ENCODE measurements at regions not wholly inside any gene's neighbourhood (a gene's known extent, or its start where the extent isn't known, plus 50 kb on each side); places are given as distances from the start of the nearest gene placed in this dataset.

DNA sequence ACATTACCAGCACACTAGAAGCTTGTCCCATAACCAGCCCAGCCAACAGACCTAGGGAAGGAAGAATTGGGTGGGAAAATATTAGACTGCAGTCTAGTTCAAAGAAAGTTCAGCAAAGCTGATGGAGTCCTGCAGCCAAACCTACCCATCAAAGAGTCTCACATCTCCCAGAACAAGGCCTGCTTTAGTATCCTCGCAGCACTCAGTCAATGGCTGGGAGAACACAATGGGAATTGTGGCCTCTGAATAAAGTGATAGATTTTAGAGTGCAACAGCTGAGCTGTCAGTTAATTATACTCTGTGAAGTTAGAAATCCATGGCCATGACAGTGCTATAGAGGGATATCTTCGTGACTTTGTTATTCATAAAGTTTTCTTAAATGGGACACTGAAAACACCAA, 207.2 kb upstream of the NAALADL2 start:
- no peak for ATAC-seq
- DNase-seq = no peak
- no peak overlapping the region for H3K4me3 ChIP-seq

DNA sequence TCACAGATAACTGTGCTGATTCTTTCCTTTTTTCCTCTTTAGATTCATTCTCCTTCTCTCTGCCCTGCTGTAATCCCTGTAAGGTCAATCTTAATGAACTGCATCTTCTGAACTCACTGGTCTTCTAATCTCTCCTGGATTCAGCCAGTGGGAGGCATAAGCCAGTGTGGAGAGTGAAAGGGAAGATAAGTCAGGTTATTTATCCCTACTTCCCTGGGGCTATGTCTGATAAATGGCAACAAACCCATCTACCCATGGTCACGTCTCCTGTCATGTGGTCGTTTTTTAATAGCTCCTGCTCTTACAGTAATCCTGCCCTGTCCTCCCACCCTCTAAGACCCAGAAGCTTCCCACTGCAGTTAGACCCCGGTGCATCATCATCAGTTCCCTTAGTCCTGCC, 199.6 kb upstream of the NAALADL2 start:
- no peak for ATAC-seq

More for the DNA sequence above, 207.2 kb upstream of the NAALADL2 start:
- TF ChIP-seq, protein P1, sequence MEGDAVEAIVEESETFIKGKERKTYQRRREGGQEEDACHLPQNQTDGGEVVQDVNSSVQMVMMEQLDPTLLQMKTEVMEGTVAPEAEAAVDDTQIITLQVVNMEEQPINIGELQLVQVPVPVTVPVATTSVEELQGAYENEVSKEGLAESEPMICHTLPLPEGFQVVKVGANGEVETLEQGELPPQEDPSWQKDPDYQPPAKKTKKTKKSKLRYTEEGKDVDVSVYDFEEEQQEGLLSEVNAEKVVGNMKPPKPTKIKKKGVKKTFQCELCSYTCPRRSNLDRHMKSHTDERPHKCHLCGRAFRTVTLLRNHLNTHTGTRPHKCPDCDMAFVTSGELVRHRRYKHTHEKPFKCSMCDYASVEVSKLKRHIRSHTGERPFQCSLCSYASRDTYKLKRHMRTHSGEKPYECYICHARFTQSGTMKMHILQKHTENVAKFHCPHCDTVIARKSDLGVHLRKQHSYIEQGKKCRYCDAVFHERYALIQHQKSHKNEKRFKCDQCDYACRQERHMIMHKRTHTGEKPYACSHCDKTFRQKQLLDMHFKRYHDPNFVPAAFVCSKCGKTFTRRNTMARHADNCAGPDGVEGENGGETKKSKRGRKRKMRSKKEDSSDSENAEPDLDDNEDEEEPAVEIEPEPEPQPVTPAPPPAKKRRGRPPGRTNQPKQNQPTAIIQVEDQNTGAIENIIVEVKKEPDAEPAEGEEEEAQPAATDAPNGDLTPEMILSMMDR (IDR thresholded peaks at IDR 0.05) = no peak
- Histone ChIP-seq H3K36me3 (no peaks in the 10 kb centered on the region), H3K27me3 (ENCODE audit: low read depth) (no peaks in the 10 kb centered on the region), H3K27ac (no peak overlapping the region), H3K4me1 (no peaks in the 10 kb centered on the region), H3K9me3 (no peaks in the 10 kb centered on the region)
- intact Hi-C loops (cut with DNase I) = no loop called here

DNA sequence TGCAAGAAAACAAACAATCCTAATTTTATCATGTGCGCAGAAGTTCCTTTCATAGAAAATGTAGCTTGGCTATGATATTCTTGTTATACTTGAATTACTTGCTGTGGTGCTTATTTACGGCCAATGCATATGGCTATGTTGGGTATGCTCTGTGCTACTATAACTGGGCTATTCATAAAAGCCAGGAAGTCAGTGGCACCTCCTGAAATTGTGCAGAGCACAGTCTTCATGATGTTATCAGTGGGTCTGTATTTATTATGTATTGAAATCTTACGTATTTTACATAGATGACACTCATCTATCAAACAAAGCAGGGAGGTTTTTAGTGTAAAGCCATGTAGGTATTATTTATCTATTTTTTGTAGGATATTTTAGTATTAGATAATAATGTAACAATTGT, 196.5 kb upstream of the NAALADL2 start:
- Histone ChIP-seq H3K9me3 (no peaks in the 10 kb centered on the region), H3K4me3 (no peak overlapping the region), H3K27ac (no peak overlapping the region), H3K27me3 (ENCODE audit: low read depth) (no peaks in the 10 kb centered on the region), H3K36me3 (no peaks in the 10 kb centered on the region), H3K4me1 (no peaks in the 10 kb centered on the region)
- TF ChIP-seq, protein P1 (IDR thresholded peaks at IDR 0.05) = no peak
- ATAC-seq (no peak), DNase-seq (no peak)
- intact Hi-C loops (cut with DNase I) = no loop called here

More for the DNA sequence above, 199.6 kb upstream of the NAALADL2 start:
- Histone ChIP-seq H3K4me3 (no peak overlapping the region), H3K4me1 (no peaks in the 10 kb centered on the region), H3K27ac (no peak overlapping the region), H3K36me3 (no peaks in the 10 kb centered on the region), H3K9me3 (no peaks in the 10 kb centered on the region), H3K27me3 (ENCODE audit: low read depth) (no peaks in the 10 kb centered on the region)
- TF ChIP-seq, protein P1 (IDR thresholded peaks at IDR 0.05) = no peak
- intact Hi-C loops (cut with DNase I) = no loop called here
- DNase-seq = no peak

DNA sequence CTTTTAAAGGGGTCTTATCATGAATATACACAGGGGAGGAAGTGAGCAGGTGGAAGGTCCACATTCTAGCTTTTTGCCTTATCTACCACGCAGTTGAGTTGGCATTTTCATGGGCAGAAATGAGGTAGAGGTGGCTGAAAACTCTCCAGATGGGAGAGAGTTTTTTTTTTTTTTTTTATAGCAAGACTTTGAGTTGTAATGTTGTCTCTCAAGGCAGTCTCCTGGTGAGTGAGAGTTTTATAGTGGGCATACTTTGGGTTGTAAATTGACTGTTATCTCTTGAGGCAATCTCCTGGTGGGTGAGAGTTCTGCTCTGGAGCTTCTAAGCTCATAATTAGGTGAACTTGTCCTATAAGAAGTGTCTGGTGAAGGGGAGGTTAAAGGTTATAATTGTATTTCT, 191.7 kb upstream of the NAALADL2 start:
- ATAC-seq = no peak
- H3K27me3 ChIP-seq (ENCODE audit: low read depth) = no peaks in the 10 kb centered on the region
- intact Hi-C loops (cut with DNase I) = no loop called here

GRCh38 chr3:174675406-174675805, 183.7 kb upstream of the NAALADL2 start:
- Histone ChIP-seq H3K9me3 (no peaks in the 10 kb centered on the region), H3K4me3 (no peak overlapping the region), H3K27ac (no peak overlapping the region), H3K36me3 (no peaks in the 10 kb centered on the region), H3K4me1 (no peaks in the 10 kb centered on the region), H3K27me3 (ENCODE audit: low read depth) (no peaks in the 10 kb centered on the region)
- intact Hi-C loops (cut with DNase I) = no loop called here
- DNase-seq (no peak), ATAC-seq (no peak)
- TF ChIP-seq, protein P1 (IDR thresholded peaks at IDR 0.05) = no peak

More for the DNA sequence above, 191.7 kb upstream of the NAALADL2 start:
- Histone ChIP-seq H3K9me3 (no peaks in the 10 kb centered on the region), H3K27ac (no peak overlapping the region), H3K4me3 (no peak overlapping the region), H3K4me1 (no peaks in the 10 kb centered on the region), H3K36me3 (no peaks in the 10 kb centered on the region)
- TF ChIP-seq, protein P1 (IDR thresholded peaks at IDR 0.05) = no peak
- DNase-seq = no peak

- H3K4me3 ChIP-seq = no peak overlapping the region
- H3K9me3 ChIP-seq = no peaks in the 10 kb centered on the region
- no peaks in the 10 kb centered on the region for H3K4me1 ChIP-seq
- no peak overlapping the region for H3K27ac ChIP-seq
- no peaks in the 10 kb centered on the region for H3K36me3 ChIP-seq
- H3K27me3 ChIP-seq (ENCODE audit: low read depth) = no peaks in the 10 kb centered on the region
- TF ChIP-seq, protein P1 (IDR thresholded peaks at IDR 0.05) = no peak
- intact Hi-C loops (cut with DNase I) = no loop called here
- peak in 1 of 2 donors; percentile 17 for ATAC-seq
- no peak for DNase-seq
These were observed 177.3 kb upstream of the NAALADL2 start for GRCh38 chr3:174681784-174682183.

Measured in lower lobe of right lung (tissue), 2 donors.